ENCODE measurements at regions not wholly inside any gene's neighbourhood (a gene's known extent, or its start where the extent isn't known, plus 50 kb on each side); places are given as distances from the start of the nearest gene placed in this dataset.
"Not testable (repeated sequence)": the region's sequence is repeated elsewhere in the genome, so short reads cannot be mapped to it uniquely, and the experiment has no call there.

DNA sequence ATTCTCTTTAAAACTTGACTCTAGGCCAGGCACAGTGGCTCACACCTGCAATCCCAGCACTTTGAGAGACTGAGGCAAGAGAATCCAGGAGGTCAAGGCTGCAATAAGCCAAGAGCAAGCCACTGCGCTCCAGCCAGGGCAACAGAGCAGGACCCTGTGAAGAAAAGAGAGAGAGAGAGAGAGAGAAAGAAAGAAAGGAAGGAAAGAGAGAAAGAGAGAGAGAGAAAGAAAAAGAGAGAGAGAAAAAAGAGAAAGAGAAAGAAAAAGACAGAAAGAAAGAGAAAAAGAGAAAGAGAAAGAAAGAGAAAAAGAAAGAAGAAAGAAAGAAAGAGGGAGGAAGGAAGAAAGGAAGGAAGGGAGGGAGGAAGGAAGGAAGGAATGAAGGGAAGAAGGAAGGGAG is 76.7 kb downstream of the RIN2 start:
- no peak for DNase-seq (ENCODE audit: low read depth)

DNA sequence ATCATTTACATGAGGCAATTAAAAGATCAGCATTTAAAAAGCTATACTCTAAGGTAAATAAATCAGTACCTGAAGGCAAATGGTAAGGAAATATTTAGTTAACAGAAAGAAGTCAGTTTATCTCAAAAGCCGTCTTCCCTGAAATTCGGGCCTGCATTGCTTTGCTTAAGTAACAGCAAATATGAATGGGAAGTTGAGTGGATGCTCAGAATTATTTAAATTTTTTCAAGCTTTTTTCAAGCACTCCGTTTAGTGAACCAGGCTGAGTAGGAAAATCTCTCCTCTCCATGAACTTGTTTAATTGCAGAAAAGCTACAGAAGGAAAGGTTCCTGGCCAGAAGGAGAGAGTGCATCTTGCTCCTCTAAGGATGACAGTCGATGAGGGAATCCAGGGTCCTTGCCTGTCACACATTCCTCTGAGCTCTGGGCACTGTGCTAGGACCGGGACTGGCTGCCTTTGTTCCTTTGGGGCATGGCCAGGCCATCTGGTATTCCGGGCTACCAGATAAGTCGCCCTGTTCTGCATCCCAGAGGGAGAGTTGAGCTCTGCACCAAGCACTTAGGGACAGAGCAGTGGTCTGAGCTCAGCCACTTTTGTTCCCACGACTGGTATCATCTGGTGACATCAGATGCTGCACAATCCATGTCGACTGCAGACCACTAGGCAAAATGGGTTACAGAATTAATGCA is 77.6 kb downstream of the RIN2 start:
- no peak for DNase-seq (ENCODE audit: low read depth)

DNA sequence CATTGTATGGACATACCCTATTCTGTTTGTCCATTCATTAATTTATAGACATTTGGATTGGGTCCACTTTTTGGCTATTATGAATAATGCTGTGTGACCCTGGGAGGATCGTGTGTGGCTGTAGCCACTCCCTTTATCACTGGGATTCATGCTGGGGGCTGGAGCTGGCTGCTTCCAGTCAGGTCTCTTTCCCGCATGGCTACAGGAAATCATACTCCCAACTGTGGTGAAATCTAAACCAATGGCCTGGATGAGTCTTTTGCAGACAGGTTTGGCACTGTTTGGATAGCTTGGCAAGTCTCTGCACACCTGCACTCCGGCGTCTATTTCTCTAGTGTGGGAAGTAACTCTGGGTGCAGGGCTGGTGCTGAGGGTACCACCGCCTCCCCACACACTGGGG is 80.4 kb downstream of the RIN2 start:
- no peak for DNase-seq (ENCODE audit: low read depth)

DNA sequence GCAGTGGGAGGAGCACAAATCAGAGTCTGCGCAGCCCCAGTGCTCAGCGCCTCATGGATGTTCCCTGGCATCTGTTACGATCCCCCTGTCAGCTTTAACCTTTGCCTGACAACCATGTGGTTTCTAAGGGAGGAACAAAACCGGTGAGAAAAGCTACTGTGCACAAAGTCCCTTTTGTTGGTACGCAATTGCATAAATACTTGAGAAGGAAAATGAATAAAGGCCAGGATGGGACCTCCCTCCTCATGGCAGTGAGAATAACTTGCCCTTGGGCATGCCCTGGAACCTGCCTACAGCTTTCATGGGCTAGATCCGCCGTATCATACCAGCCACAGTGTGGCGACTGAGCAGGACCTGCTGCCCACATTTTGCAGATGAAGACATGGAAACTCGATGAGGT is 81.0 kb downstream of the RIN2 start:
- no peak for DNase-seq (ENCODE audit: low read depth)

DNA sequence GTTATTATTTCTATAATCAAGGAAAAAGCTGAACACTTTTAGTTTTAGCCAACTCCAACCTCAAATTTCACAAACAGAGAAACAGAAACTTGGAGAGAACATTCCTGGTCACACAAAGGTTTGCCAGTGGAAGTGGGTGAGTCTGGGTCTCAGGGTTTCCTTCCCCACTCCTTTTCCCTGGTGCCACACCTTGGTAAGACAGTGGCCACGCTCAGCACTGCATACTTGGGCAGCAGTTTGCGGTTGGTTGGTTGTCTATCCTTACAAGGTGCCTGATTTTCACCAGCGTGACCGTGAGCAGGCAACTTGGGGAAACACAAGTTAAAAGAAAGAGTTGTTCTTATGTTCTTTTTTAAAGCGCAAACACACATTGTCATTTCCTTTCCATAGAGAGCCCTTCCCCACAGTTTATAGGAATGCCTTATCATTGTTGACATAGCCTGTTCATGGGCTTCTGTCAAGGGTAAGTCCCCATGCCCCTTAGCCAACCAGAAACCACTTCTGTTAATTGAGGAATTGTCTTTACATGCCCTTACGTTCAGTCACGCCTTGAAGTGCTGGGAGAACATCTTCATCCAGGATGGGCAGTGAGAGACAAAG is 82.2 kb downstream of the RIN2 start:
- DNase-seq (ENCODE audit: low read depth) = no peak

DNA sequence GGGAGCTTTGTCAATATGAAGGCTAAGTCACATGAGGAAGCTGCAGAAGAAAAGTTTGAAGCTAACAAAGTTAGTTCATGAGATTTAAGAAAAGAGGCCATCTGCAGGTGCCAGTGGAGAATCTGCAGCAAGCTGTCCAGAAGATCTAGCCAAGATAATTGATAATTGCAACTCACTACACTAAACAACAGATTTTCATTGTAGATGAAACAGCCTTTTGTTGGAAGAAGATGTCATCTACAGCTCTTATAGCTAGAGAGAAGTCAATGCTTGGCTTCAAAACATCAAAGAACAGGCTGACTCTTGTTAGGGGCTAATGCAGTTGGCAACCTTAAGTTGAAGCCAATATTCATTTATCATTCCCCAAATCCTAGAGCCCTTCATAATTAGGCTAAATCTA is 83.7 kb downstream of the RIN2 start:
- no peak for DNase-seq (ENCODE audit: low read depth)

DNA sequence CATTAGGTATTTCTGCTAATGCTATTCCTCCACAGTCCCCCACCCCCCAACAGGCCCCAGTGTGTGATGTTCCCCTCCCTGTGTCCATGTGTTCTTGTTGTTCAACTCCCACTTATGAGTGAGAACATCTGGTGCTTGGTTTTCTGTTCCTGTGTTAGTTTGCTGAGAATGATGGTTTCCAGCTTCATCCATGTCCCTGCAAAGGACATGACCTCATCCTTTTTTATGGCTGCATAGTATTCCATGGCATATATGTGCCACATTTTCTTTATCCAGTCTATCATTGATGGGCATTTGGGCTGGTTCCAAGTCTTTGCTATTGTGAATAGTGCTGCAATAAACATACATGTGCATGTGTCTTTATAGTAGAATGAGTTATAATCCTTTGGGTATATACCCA is 86.8 kb downstream of the RIN2 start:
- not testable (repeated sequence) for DNase-seq (ENCODE audit: low read depth)

DNA sequence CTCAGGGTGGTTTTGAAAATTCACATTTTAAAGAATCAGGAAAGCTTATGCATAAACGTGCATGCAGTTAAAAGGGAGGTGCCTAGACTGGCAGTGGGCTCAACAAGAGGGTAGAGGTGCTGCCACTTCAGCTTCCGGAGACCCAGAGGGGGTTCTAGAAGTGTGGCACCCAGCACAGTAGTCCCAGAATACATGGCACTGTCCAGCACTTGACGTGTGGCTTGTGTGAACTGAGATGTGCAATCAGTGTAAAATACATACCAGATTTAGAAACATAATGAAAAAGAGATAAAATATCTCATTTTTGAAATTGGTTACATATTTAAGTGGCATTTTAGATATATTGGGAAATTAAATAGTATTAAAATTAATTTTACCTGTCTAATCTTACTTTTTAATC is 89.3 kb downstream of the RIN2 start:
- DNase-seq (ENCODE audit: low read depth) = no peak

DNA sequence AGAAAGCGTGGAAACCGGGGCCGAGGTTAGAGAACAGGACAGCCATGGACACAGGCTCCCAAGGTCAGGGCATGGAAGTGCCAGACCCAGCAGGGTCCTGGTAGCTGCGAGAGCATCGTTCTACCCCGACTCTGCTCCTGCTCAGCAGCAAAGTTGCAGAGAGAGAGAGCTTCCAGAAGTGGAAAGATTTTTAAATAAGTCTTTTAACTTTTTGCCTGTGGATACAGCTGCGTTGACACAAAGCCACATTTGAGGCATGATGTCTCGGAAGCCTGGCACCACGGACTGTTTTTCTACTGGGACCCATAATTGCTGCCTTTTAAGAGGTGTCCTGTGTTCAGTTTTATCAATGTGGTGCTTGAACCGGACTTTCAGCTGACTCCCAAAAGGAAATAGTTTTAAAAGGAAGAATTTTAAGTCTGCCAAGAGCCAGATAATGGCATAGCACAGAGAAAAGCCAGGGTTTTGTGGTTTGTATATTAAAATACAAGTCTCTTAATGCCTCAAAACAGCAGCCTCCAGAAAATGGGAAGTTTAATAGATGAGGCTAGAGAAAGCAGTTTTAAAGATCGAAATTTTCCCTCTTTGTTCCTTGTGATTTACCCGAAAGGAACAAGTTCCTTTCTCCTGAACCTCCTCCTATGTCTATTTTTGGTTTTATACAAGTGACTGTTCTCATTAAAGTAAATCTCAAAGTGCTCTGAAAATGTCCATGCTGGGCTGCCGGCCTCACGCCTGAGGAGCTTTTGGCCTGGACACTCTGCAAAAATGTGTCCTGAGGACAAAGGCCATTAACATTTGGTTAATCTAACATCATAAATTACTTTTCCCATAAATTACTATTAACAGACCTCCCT is 91.5 kb downstream of the RIN2 start:
- DNase-seq (ENCODE audit: low read depth) = no peak

DNA sequence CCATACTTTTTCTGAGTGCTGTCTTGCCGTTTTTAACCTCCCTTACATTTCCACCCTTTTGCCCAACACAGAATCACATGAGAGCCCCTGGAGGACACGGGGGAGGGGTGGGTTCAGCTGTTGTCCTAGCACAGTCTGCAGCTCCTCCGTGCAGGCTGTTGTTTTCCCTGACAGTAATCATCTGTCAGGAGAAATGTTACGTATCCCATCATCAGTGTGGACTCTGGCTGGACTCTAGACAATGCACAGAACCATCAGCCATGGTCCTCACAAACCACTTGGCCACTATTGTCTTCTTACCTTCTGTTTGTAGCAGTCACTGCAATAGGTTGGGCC is 92.1 kb downstream of the RIN2 start:
- DNase-seq (ENCODE audit: low read depth) = no peak

DNA sequence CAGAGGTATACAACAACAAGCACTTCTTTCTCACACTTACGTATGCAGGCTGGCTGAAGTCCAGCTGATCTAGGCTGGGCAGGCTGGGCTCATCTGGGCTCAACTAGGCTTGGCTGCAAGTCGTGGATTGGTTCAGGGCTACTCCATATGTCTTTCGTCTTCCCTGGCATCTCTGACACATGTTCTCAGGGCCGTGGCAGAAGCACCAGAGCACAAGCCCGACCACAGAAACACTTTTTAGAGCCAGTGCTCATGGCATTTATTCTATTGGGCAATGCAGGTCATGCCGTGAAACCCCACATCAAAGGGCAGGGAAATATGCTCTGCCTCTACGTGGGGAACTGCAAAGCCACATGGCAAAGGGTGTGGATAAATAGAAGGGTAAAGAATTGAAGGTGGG is 93.8 kb downstream of the RIN2 start:
- DNase-seq (ENCODE audit: low read depth) = no peak

DNA sequence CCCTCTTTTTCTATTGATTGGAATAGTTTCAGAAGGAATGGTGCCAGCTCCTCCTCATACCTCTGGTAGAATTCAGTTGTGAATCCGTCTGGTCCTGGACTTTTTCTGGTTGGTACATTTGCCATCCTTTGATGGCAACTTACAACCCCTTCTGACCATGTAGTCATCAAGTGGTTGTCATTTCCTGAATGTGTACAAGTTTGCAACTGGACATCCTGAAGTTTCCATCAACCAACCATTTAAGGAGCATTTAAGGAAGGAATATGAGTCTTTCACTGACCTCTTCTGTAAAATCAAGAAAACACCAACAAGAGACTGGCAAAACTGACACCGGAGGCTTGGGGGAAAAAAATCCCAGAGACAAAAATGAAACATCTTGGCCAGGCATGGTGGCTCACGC is 97.4 kb downstream of the RIN2 start:
- DNase-seq (ENCODE audit: low read depth) = no peak

DNA sequence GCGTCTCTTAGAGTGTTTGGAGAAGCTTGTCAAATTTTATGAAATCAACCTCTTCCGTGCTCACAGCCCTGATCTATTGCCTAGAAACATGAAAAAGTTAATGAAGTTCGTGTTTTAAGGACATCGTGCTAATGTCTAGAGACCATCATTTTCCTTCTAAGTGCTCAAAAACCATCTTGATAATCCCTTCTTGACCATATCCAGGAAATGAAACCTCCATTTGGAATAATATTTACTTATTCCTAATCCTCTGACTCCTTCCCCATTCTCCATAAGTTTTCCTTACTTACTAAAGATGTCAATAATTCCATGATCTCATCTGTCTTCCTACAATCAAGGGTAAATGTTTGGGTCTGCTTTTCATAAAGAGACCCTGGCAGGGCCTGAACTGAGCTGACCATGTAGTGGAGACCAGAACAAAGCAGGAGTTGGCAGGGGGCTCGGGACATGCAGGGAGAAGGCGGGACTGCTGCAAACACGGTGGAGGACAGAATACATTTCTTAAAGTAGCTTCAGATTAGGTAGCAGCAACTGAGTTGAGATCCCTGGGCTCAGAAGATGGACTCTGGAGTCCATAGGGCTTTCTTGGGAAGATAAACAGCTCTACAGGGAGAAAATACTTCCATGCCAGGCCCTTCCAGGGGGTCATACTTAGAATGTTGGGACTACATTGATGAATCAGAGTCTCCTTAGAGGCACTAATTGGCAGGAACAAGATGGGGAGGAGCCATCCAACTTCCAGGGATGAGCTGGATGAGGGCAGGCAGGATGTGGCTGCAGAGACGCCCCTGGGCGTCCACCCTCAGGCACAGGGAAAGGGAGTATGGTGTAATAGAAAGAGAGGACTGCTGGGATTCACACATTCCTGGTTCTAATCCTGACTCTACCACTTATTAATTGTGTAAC is 100.7 kb downstream of the RIN2 start:
- DNase-seq (ENCODE audit: low read depth) = peak; percentile 81

DNA sequence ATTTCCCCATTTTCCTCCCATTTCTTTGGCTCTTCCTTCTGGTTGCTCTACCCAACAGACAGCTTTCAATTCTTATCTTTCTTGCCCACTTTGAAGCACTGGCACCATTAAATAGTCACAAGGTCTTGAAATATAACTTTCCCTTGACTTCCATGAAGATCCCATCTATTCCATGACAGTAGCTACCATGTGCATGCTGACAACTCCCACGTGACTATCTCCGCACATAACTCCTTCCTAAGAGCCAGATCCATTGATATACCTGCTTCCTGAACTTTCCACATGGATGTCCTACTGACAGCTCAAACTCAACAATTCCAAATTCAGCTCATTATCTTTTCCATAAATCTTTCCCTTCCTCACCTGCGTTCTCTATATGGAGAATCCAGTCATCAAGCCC is 101.4 kb downstream of the RIN2 start:
- DNase-seq (ENCODE audit: low read depth) = no peak

DNA sequence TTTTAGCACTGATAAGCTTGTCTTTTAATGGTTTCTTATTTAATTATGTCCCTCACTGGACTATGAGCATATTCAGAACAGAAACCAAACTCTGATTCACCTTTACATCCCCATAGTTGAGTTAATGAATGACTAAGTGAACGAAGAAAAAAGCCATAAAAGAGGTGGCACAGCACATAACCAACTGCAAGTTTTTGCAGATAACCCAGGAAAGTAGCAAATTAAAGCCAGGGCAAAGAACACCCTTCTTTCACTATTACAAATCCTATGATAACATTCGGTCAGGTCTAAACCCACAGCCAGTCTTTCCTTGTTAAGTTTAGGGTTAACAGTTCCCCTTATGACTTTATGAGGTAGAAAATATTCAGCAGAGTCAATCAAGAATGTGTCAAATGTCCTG is 102.7 kb downstream of the RIN2 start:
- DNase-seq (ENCODE audit: low read depth) = no peak

DNA sequence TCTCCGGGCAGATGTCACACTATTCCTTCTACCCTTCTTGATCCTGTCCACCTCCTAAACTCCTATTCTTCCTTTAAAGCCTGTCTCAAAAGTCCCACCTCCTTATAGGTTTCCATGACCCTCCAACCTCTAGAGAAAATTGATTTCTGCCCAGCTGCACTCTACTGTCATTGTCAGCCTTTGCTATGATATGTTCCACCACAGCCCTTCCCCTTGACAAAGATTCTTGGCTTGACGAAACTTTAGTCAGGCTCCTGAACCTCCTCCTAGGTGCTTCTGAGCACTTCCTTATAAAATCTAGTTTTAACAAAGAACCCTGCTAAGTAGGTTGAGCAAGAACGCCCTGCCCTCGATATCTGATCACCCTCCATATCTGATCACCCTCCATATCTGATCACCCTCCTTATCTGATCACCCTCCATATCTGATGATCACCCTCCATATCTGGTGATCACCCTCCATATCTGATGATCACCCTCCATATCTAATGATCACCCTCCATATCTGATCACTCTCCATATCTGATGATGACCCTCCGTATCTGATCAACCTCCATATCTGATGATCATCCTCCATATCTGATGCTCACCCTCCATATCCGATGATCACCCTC is 103.2 kb downstream of the RIN2 start:
- DNase-seq (ENCODE audit: low read depth) = no peak

DNA sequence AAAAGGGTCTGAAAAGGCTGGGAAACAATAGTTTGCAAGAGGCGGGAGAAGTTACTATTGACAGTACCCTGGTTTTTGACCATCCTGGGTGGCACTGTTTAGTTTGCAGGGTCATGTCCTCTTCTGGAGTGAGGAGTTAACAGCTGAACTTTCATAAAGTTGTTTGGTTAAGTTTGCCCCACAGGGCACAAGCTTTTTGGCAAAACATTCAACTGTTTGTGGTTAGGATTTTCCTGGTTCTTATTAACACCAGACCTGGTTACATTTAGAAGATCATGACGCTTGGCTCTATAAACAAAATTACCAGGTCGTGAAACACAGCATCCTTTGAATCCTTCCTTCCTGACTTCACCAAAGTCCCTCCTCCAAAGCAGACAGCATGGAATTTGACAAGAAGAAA is 106.1 kb downstream of the RIN2 start:
- no peak for DNase-seq (ENCODE audit: low read depth)

DNA sequence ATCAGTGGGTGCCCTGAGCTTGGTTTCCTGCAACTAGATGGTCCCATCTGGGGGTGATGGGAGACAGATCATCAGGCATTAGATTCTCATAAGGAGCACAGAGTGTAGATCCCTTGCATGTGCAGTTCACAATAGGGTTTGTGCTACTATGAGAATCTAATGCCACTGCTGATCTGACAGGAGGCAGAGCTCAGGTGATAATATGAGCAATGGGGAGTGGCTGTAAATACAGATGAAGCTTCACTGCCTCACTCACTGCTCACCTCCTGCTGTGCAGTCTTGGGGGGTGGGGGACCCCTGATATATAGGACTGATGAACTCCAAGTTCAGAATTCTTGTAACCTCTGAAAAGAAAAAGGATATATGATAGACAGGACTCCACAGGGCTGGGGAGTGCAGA is 108.0 kb downstream of the RIN2 start:
- no peak for DNase-seq (ENCODE audit: low read depth)

DNA sequence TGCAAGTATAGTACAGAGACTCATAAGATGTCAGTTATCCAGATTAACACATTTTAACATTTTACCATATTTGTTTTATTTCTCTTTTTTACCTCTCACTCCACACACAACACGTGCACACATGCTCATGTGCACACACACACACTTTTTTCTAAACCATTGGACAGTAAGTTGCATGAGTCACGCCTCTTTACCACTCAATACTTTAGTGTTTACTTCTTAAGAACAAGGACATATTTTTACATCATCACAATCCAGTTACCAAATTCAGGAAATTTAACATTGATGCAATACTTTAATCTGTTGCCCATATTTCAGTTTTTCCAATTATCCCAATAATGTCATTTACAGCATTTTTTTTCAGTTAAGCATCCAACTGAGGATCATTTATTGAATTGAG is 109.0 kb downstream of the RIN2 start:
- DNase-seq (ENCODE audit: low read depth) = no peak

DNA sequence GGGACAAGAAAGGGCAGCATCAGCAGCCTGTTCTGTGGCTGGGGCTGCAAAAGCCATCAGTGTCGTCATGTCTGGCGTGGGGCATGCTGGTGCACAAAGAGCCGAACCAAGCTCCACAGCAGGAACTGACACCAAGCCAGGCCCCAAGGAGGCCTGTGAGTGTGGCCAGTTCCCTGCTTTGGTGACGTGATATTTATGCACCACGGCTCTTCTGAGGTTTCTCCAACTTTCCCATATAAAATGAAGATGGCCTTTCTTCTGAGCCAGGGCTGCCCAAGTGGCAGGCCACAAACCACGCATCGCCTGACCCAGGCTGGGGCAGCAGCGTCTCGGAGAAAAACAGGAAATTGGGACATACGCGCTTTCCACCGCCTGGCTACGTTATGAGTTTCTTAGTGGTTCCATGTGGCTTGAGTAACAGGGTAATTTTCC is 109.9 kb downstream of the RIN2 start:
- peak; percentile 59 for DNase-seq (ENCODE audit: low read depth)

DNA sequence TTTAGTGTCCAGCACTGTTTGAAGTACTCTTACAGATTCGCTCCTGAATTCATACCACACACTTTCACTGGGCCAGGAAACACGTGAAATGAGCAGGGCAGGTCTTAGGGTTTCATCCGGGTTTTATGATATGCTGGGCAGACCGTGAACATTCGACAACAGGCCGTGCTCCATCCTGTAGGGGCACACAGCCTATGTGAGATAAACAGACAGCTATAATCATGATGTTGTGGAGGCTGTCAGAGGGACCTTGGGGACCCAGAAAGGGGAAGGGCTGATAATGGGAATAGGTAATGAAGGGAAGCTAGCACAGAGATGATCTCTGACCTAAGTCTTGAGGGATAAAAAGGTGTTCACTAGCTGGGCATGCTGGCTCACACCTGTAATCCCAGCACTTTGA is 110.4 kb downstream of the RIN2 start:
- no peak for DNase-seq (ENCODE audit: low read depth)

DNA sequence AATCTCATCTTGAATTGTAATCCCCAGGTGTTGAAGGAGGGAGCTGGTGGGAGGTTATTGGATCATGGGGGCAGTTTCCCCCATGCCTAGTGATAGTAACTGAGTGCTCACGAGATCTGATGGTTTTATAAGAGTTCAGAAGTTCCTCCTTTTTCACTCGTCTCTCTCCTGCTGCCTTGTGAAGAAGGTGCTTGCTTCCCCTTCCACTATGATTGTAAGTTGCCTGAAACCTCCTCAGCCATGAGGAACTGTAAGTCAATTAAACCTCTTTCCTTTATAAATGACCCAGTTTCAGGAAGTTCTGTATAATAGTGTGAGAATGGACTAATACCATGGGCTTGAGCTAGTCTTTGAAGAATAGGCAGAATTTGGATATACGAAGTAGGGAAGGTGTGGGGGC is 113.9 kb downstream of the RIN2 start:
- no peak for DNase-seq (ENCODE audit: low read depth)
